IMR-90 (cell line): ENCODE measurements at regions not wholly inside any gene's neighbourhood (a gene's known extent, or its start where the extent isn't known, plus 50 kb on each side); places are given as distances from the start of the nearest gene placed in this dataset.

Source experiments
- BHLHE40 ChIP-seq: fragments of 150-350 bp; IDR thresholded peaks from 2 replicates; pipeline ENCODE4 v1.6.1; 2016; ENCODE audit warnings: mild to moderate bottlenecking, low read depth, low read length
- POLR2A ChIP-seq: IDR thresholded peaks from 2 replicates; pipeline ENCODE4 v1.6.1; 2012; ENCODE audit warnings: mild to moderate bottlenecking, low read depth, low read length
- RAD21 ChIP-seq: IDR thresholded peaks from 2 replicates; pipeline ENCODE4 v1.6.1; 2012; ENCODE audit warnings: low read length, improper control_type of control experiment
- TF ChIP-seq, protein P1 (sequence below): conservative IDR thresholded peaks from 2 replicates; pipeline ENCODE4 v1.5.1; 2012; ENCODE audit warnings: mild to moderate bottlenecking, low read depth, low read length, improper control_type of control experiment

DNA sequence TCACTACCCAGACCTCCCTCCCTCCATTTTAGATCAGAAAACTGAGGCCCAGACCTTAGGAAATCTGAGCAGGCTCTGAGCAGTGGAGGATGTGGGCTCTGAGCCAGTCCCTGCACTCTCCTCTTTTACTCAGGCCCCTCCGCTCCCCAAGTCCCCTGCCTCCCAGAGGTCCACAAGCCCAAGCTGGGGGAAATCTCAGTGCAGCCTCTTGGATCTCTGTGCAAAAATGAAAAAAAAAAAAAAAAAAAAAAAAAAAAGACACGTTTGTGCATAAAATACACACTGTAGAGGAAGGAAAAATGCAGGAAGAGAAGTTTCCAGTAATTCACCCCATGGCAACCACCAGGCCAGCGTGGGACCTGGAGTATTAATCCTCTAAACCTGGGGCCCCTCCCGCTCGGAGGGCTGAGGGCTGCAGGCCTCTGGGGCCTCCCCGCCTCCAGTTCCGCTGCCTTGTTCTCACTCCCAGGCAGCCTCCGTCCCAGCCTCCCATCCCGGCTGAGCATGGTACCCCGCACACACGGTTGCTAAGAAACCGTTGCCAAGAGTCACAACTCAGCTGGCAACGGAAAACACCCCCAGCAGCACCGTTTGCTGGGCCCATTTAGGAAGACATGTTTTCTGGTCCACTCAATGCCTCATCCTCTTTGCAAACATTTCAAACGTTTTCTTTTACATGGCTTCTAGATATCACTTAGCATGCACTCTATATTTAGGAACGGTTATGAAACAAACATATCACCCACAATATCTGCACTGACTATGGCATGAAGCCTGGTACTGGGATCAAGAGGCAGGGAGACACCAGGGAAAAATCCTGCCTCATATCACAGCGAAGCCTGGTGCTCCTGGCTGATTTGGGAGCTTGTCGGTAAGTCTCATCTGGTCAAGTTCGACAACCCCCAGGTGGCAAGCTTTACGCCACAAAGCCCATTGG is 227.5 kb downstream of the CTTN start:
- TF ChIP-seq, protein P1, sequence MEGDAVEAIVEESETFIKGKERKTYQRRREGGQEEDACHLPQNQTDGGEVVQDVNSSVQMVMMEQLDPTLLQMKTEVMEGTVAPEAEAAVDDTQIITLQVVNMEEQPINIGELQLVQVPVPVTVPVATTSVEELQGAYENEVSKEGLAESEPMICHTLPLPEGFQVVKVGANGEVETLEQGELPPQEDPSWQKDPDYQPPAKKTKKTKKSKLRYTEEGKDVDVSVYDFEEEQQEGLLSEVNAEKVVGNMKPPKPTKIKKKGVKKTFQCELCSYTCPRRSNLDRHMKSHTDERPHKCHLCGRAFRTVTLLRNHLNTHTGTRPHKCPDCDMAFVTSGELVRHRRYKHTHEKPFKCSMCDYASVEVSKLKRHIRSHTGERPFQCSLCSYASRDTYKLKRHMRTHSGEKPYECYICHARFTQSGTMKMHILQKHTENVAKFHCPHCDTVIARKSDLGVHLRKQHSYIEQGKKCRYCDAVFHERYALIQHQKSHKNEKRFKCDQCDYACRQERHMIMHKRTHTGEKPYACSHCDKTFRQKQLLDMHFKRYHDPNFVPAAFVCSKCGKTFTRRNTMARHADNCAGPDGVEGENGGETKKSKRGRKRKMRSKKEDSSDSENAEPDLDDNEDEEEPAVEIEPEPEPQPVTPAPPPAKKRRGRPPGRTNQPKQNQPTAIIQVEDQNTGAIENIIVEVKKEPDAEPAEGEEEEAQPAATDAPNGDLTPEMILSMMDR, result no peak
- no peak for TF ChIP-seq BHLHE40
- no peak for TF ChIP-seq POLR2A
- no peak for TF ChIP-seq RAD21
